ENCODE measurements at regions not wholly inside any gene's neighbourhood (a gene's known extent, or its start where the extent isn't known, plus 50 kb on each side); places are given as distances from the start of the nearest gene placed in this dataset.

- no peak for TF ChIP-seq TCF12 (IDR thresholded peaks at IDR 0.05; ENCODE audit: low read depth)
- TF ChIP-seq FOXM1 (IDR thresholded peaks at IDR 0.05; ENCODE audit: borderline replicate concordance, low read depth): no peak
- no peak for TF ChIP-seq TAF1 (IDR thresholded peaks at IDR 0.05; ENCODE audit: low read depth)
- no peak for TF ChIP-seq CEBPB (IDR thresholded peaks at IDR 0.05)
- TF ChIP-seq, protein P1, sequence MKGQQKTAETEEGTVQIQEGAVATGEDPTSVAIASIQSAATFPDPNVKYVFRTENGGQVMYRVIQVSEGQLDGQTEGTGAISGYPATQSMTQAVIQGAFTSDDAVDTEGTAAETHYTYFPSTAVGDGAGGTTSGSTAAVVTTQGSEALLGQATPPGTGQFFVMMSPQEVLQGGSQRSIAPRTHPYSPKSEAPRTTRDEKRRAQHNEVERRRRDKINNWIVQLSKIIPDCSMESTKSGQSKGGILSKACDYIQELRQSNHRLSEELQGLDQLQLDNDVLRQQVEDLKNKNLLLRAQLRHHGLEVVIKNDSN (IDR thresholded peaks at IDR 0.05): no peak
- no peak for TF ChIP-seq RAD21 (IDR thresholded peaks at IDR 0.05; ENCODE audit: low read depth)
- TF ChIP-seq TEAD4 (IDR thresholded peaks at IDR 0.05): no peak
- TF ChIP-seq YY1 (IDR thresholded peaks at IDR 0.05; ENCODE audit: low read depth): no peak
- no peak for TF ChIP-seq CREB1 (IDR thresholded peaks at IDR 0.05; ENCODE audit: low read depth)
- TF ChIP-seq, protein P2, sequence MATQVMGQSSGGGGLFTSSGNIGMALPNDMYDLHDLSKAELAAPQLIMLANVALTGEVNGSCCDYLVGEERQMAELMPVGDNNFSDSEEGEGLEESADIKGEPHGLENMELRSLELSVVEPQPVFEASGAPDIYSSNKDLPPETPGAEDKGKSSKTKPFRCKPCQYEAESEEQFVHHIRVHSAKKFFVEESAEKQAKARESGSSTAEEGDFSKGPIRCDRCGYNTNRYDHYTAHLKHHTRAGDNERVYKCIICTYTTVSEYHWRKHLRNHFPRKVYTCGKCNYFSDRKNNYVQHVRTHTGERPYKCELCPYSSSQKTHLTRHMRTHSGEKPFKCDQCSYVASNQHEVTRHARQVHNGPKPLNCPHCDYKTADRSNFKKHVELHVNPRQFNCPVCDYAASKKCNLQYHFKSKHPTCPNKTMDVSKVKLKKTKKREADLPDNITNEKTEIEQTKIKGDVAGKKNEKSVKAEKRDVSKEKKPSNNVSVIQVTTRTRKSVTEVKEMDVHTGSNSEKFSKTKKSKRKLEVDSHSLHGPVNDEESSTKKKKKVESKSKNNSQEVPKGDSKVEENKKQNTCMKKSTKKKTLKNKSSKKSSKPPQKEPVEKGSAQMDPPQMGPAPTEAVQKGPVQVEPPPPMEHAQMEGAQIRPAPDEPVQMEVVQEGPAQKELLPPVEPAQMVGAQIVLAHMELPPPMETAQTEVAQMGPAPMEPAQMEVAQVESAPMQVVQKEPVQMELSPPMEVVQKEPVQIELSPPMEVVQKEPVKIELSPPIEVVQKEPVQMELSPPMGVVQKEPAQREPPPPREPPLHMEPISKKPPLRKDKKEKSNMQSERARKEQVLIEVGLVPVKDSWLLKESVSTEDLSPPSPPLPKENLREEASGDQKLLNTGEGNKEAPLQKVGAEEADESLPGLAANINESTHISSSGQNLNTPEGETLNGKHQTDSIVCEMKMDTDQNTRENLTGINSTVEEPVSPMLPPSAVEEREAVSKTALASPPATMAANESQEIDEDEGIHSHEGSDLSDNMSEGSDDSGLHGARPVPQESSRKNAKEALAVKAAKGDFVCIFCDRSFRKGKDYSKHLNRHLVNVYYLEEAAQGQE (IDR thresholded peaks at IDR 0.05; ENCODE audit: low read depth): no peak
- no peak for TF ChIP-seq MAX (IDR thresholded peaks at IDR 0.05)
- TF ChIP-seq EP300 (IDR thresholded peaks at IDR 0.05; ENCODE audit: borderline replicate concordance): no peak
- TF ChIP-seq EGR1 (IDR thresholded peaks at IDR 0.05): no peak
These were observed 129.8 kb upstream of the AKR1E2 start for GRCh38 chr10:4696186-4696585.

Data from Ishikawa (cell line).